Ascending aorta (tissue), 2 donors: ENCODE measurements at regions not wholly inside any gene's neighbourhood (a gene's known extent, or its start where the extent isn't known, plus 50 kb on each side); places are given as distances from the start of the nearest gene placed in this dataset.

Experiments used
- DNase-seq, 2 donors: peaks; one replicate each; pipeline ENCODE4 v3.0.0-alpha.2; 2019; ENCODE audit warnings: low spot score in 2 of 2
- H3K27ac ChIP-seq, 2 donors: fragments of 200-600 bp; sonication (generic); one replicate each; pipeline ENCODE4 v1.5.1; 2016 to 2017; ENCODE audit warnings: mild to moderate bottlenecking in 1 of 2
- H3K27me3 ChIP-seq: fragments of 200-600 bp; sonication (generic); one replicate; pipeline ENCODE4 v1.5.1; 2017
- H3K36me3 ChIP-seq, 2 donors: fragments of 200-600 bp; sonication (generic); one replicate each; pipeline ENCODE4 v1.5.1; 2016
- H3K4me1 ChIP-seq, 2 donors: fragments of 200-600 bp; sonication (generic); one replicate each; pipeline ENCODE4 v1.5.1; 2016 to 2017; ENCODE audit warnings: mild to moderate bottlenecking in 1 of 2
- H3K4me3 ChIP-seq, 2 donors: fragments of 200-600 bp; sonication (generic); one replicate each; pipeline ENCODE4 v1.5.1; 2016 to 2017; ENCODE audit warnings: mild to moderate bottlenecking in 1 of 2
- H3K9me3 ChIP-seq, 2 donors: fragments of 200-600 bp; sonication (generic); one replicate each; pipeline ENCODE4 v1.5.1; 2016
- intact Hi-C: fragments of 100-400 bp; cut with DNase I; formaldehyde crosslinking; loops from one replicate; pipeline ENCODE4 v1.15.1; 2023
- TF ChIP-seq, protein P1 (sequence below), 3 experiments: fragments of 200-600 bp in 2 of 3; fragments of 450-650 bp in 1 of 3; sonication (generic) in 2 of 3; IDR thresholded peaks; one replicate each; pipeline ENCODE4 v1.5.1; 2016 to 2019; ENCODE audit warnings: antibody characterized with exemption in 3 of 3, mild to moderate bottlenecking in 1 of 3, moderate library complexity in 1 of 3

DNA sequence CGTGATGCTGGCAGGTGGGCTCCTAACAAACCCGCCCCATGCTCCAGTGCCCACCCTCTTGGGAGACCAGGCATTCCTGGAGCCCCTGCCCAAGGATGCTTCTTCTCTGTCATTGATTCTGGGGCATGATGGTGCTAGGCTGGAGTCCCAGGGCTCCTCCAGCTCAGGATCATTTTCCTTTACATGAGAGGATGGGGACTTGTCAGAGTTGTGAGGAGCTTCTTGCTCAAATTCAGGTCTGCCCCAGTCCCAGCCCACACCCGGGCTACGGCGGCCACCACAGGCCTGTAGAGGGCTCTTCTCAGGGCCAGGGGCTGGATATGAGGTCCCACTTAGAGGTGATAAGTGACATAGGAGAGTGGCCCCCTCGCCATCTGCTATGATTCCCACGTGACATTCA, 141.1 kb upstream of the COPS8 start:
- no peaks in the 10 kb centered on the region for H3K27me3 ChIP-seq
- intact Hi-C loops, result no loop called here
- DNase-seq, result no peak
- no peaks in the 10 kb centered on the region for H3K4me1 ChIP-seq
- no peaks in the 10 kb centered on the region for H3K36me3 ChIP-seq
- no peak overlapping the region for H3K4me3 ChIP-seq
- no peak overlapping the region for H3K27ac ChIP-seq
- no peaks in the 10 kb centered on the region for H3K9me3 ChIP-seq
- TF ChIP-seq, protein P1, sequence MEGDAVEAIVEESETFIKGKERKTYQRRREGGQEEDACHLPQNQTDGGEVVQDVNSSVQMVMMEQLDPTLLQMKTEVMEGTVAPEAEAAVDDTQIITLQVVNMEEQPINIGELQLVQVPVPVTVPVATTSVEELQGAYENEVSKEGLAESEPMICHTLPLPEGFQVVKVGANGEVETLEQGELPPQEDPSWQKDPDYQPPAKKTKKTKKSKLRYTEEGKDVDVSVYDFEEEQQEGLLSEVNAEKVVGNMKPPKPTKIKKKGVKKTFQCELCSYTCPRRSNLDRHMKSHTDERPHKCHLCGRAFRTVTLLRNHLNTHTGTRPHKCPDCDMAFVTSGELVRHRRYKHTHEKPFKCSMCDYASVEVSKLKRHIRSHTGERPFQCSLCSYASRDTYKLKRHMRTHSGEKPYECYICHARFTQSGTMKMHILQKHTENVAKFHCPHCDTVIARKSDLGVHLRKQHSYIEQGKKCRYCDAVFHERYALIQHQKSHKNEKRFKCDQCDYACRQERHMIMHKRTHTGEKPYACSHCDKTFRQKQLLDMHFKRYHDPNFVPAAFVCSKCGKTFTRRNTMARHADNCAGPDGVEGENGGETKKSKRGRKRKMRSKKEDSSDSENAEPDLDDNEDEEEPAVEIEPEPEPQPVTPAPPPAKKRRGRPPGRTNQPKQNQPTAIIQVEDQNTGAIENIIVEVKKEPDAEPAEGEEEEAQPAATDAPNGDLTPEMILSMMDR (IDR thresholded peaks at IDR 0.05), result no peak

DNA sequence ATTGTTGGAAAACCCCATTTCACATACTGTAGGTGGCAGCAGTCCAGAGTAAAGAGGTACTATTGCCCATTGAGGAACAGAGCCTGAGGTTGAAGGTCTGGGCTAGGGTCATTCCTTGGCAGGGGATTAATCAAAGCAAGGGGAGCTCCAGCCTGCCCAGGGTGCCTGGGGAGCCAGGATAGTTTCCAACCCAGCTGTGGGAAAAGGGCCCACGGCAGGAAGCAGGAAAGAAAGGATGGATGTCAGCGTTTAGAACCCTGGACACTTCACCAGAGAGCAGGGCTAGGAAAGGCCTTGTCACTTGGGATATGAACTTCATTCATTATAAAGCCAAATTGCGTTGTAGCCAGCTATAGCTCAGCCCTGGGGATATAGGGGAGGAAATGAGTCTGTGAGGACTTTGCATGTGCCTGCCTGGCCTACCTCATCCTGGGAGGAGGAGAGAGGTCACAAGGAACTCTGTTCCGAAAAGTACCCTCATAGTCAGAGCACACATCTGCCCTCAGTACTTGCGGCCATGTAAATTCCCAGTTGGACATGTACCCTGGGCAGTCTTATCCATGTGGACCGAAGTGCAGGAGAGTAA, 140.2 kb upstream of the COPS8 start:
- no peaks in the 10 kb centered on the region for H3K4me1 ChIP-seq
- TF ChIP-seq, protein P1 (IDR thresholded peaks at IDR 0.05), result no peak
- DNase-seq, result no peak
- H3K27ac ChIP-seq, result no peak overlapping the region
- intact Hi-C loops, result no loop called here
- H3K9me3 ChIP-seq, result no peaks in the 10 kb centered on the region
- no peak overlapping the region for H3K4me3 ChIP-seq
- H3K36me3 ChIP-seq, result no peaks in the 10 kb centered on the region
- no peaks in the 10 kb centered on the region for H3K27me3 ChIP-seq

DNA sequence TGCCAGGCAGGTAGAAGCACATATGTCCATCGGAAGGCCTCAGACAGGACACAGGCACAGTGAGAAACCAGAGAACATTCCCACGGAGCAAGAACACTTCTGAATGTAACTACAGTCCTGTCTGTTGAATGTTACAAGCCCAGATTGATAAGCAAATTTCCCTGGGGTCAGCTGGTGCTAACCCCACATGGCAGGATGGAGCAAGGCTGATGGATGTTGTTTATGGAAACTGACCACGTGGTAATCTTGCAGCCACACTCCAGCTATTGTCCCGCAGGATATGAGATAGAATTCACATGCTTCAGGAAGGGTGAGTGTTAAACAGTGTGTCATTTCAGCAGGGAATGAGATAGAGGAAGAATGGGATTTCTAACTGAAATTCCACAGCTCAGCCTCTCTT, 138.8 kb upstream of the COPS8 start:
- intact Hi-C loops, result no loop called here
- H3K36me3 ChIP-seq, result no peaks in the 10 kb centered on the region
- TF ChIP-seq, protein P1 (IDR thresholded peaks at IDR 0.05), result no peak
- H3K4me1 ChIP-seq, result no peaks in the 10 kb centered on the region
- no peak overlapping the region for H3K4me3 ChIP-seq
- no peak for DNase-seq
- H3K27ac ChIP-seq, result no peak overlapping the region
- no peaks in the 10 kb centered on the region for H3K9me3 ChIP-seq
- no peaks in the 10 kb centered on the region for H3K27me3 ChIP-seq

DNA sequence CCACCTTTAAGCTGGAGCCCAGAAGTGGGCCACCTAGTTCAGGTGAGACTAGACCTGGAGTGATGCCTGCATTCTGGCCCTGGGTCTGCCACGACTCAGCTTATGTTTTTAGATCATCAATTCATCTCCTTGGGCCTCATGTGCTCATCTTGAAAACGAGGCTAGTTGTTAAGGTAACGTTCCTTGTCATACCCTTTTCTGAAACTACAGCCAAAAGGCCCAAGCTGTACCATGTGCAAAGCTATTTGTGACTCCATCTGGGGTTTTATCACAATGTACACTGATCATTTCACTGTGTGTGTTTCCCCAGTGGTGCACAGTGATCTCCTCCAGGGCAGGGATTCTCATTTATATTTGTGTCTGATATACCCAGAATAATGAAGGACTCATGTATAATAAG, 138.4 kb upstream of the COPS8 start:
- Histone ChIP-seq H3K9me3 (no peaks in the 10 kb centered on the region), H3K4me1 (no peaks in the 10 kb centered on the region), H3K27me3 (no peaks in the 10 kb centered on the region), H3K4me3 (no peak overlapping the region), H3K36me3 (no peaks in the 10 kb centered on the region), H3K27ac (no peak overlapping the region)
- intact Hi-C loops, result no loop called here
- TF ChIP-seq, protein P1 (IDR thresholded peaks at IDR 0.05), result no peak
- DNase-seq, result no peak

DNA sequence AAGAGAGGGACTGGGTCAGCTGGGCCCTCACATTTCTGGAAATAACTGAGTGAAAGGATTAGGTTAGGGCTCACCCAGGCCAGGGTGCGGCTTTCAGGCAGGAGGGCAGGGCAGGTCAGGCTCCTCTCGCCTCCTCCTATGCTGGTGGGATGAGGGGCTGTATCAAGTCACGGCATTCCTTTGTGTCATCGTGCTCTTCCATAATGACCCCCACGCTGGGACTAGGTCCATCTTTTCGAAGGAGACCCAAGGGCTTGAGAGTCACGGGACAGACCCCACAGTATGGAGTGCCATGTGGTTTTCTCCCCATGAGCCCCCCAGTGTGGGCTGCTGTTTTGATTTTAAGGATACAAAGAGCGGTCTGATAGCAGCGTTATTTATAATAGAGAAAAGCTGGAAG, 137.8 kb upstream of the COPS8 start:
- Histone ChIP-seq H3K27me3 (no peaks in the 10 kb centered on the region), H3K4me3 (no peak overlapping the region), H3K27ac (no peak overlapping the region), H3K36me3 (no peaks in the 10 kb centered on the region), H3K9me3 (no peaks in the 10 kb centered on the region), H3K4me1 (no peaks in the 10 kb centered on the region)
- intact Hi-C loops, result no loop called here
- no peak for DNase-seq
- TF ChIP-seq, protein P1 (IDR thresholded peaks at IDR 0.05), result no peak
